H1 (cell line): ENCODE measurements at regions not wholly inside any gene's neighbourhood (a gene's known extent, or its start where the extent isn't known, plus 50 kb on each side); places are given as distances from the start of the nearest gene placed in this dataset.

Experiments used
- BCL11A ChIP-seq, 2 experiments: IDR thresholded peaks; one replicate each; pipeline ENCODE4 v1.6.1; 2011; ENCODE audit warnings: low read depth in 2 of 2, low read length in 2 of 2, mild to moderate bottlenecking in 2 of 2
- CREB1 ChIP-seq: IDR thresholded peaks from 2 replicates; pipeline ENCODE4 v1.6.1; 2012; ENCODE audit warnings: inconsistent platforms
- EGR1 ChIP-seq: IDR thresholded peaks from 2 replicates; pipeline ENCODE4 v1.6.1; 2011; ENCODE audit warnings: low read depth, low read length, borderline replicate concordance
- HDAC2 ChIP-seq, 2 experiments: fragments of 300-600 bp in 1 of 2; sonication (generic) in 1 of 2; IDR thresholded peaks; 2 replicates each; pipeline ENCODE4 v1.6.1; 2011 to 2012; ENCODE audit warnings: low read depth in 2 of 2, low read length in 2 of 2, mild to moderate bottlenecking in 2 of 2, moderate library complexity in 2 of 2, borderline replicate concordance in 1 of 2, inconsistent platforms in 1 of 2
- SRF ChIP-seq: IDR thresholded peaks from 2 replicates; pipeline ENCODE4 v1.6.1; 2011; ENCODE audit warnings: mild to moderate bottlenecking, low read depth, low read length, moderate library complexity
- TEAD4 ChIP-seq: IDR thresholded peaks from 2 replicates; pipeline ENCODE4 v1.6.1; 2012; ENCODE audit warnings: low read depth, low read length, inconsistent platforms, mixed read lengths

DNA sequence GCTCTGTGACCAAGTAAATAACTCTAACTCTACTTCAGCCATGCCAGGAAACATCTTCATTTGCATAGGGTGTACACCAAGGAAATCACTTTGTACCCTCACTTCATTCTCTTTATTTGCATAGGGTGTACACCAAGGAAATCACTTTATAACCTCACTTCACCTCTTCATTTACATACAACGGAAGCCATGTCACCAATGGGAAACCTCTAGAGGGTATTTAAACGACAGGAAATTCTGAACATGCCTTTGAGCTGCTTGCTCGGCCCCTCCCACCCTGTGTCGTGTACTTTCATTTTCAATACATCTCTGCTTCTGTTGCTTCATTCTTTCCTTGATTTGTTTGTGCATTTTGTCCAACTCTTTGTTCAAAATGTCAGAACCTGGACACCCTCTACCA lies 848.1 kb upstream of the FRG1 start (continued):
- TF ChIP-seq HDAC2 (IDR thresholded peaks at IDR 0.05; ENCODE audit: borderline replicate concordance in 1 of 2, low read depth in 2 of 2, low read length in 2 of 2): no peak
- TF ChIP-seq CREB1: no peak
- TF ChIP-seq EGR1: no peak
- TF ChIP-seq BCL11A (IDR thresholded peaks at IDR 0.05; ENCODE audit: low read depth in 2 of 2, low read length in 2 of 2): no peak
- TF ChIP-seq SRF: no peak
- no peak for TF ChIP-seq TEAD4
